Peyer's patch (tissue), 4 donors: ENCODE measurements at regions not wholly inside any gene's neighbourhood (a gene's known extent, or its start where the extent isn't known, plus 50 kb on each side); places are given as distances from the start of the nearest gene placed in this dataset.

Experiments used
- DNase-seq, 3 donors: peaks; one replicate each; pipeline ENCODE4 v3.0.0-alpha.2; 2017 to 2019
- H3K27ac ChIP-seq, 4 donors: fragments of 200-600 bp; sonication (generic); one replicate each; pipeline ENCODE4 v1.5.1; 2016 to 2019
- H3K27me3 ChIP-seq, 2 donors: fragments of 200-600 bp; sonication (generic); one replicate each; pipeline ENCODE4 v1.5.1; 2019
- H3K36me3 ChIP-seq, 3 donors: fragments of 200-600 bp; sonication (generic); one replicate each; pipeline ENCODE4 v1.5.1; 2016 to 2019
- H3K4me1 ChIP-seq, 4 donors: fragments of 200-600 bp; sonication (generic); one replicate each; pipeline ENCODE4 v1.5.1; 2016 to 2019
- H3K4me3 ChIP-seq, 4 donors: fragments of 200-600 bp; sonication (generic); 1 replicate in 3 of 4; 2 replicates in 1 of 4; pipeline ENCODE4 v1.5.1; 2016 to 2019; ENCODE audit warnings: mild to moderate bottlenecking in 1 of 4
- H3K9me3 ChIP-seq, 4 donors: fragments of 200-600 bp; sonication (generic); one replicate each; pipeline ENCODE4 v1.5.1; 2016 to 2019; ENCODE audit warnings: mild to moderate bottlenecking in 1 of 4
- POLR2A ChIP-seq, 2 donors: fragments of 450-650 bp; IDR thresholded peaks; one replicate each; pipeline ENCODE4 v1.5.1; 2017; ENCODE audit warnings: antibody characterized with exemption in 2 of 2, mild to moderate bottlenecking in 2 of 2, moderate library complexity in 2 of 2
- TF ChIP-seq, protein P1 (sequence below), 6 experiments: fragments of 450-650 bp in 4 of 6; fragments of 200-600 bp in 2 of 6; sonication (generic) in 1 of 6; IDR thresholded peaks; one replicate each; pipeline ENCODE4 v1.5.1; 2017 to 2019; ENCODE audit warnings: antibody characterized with exemption in 6 of 6, mild to moderate bottlenecking in 3 of 6, moderate library complexity in 1 of 6

DNA sequence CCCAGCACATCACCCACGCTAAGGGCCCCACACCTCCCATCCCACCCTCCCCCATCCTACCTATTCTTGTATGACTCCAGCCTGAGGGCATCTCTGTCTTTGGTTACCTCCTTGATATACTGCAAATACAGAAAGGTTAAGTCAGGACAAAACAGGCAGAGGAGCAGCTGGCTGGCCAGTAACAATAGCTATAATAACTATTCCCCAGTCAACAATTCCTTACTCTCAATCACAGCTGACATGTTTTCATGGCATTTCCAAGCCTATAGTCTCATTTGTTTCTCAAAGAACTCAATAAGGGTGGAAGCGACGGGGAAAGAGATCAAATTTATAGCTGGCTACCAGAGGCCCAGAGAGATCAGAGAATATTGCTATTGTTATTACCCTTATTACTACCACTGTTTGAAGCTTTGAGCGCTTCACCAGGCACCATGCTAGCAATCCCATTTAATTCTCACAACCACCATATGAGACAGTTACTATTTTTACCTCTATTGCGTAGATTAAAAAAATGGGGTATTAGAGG, 93.0 kb upstream of the C2CD4B start:
- Histone ChIP-seq H3K27ac (no peak overlapping the region), H3K9me3 (peaks cover 0 to 19% (median 3%) of the 10 kb centered on the region in 4 donors), H3K4me3 (no peak overlapping the region), H3K4me1 (no peaks in the 10 kb centered on the region), H3K36me3 (no peaks in the 10 kb centered on the region), H3K27me3 (no peaks in the 10 kb centered on the region)
- TF ChIP-seq POLR2A (IDR thresholded peaks at IDR 0.05), result no peak
- TF ChIP-seq, protein P1, sequence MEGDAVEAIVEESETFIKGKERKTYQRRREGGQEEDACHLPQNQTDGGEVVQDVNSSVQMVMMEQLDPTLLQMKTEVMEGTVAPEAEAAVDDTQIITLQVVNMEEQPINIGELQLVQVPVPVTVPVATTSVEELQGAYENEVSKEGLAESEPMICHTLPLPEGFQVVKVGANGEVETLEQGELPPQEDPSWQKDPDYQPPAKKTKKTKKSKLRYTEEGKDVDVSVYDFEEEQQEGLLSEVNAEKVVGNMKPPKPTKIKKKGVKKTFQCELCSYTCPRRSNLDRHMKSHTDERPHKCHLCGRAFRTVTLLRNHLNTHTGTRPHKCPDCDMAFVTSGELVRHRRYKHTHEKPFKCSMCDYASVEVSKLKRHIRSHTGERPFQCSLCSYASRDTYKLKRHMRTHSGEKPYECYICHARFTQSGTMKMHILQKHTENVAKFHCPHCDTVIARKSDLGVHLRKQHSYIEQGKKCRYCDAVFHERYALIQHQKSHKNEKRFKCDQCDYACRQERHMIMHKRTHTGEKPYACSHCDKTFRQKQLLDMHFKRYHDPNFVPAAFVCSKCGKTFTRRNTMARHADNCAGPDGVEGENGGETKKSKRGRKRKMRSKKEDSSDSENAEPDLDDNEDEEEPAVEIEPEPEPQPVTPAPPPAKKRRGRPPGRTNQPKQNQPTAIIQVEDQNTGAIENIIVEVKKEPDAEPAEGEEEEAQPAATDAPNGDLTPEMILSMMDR (IDR thresholded peaks at IDR 0.05), result no peak
- DNase-seq, result no peak

DNA sequence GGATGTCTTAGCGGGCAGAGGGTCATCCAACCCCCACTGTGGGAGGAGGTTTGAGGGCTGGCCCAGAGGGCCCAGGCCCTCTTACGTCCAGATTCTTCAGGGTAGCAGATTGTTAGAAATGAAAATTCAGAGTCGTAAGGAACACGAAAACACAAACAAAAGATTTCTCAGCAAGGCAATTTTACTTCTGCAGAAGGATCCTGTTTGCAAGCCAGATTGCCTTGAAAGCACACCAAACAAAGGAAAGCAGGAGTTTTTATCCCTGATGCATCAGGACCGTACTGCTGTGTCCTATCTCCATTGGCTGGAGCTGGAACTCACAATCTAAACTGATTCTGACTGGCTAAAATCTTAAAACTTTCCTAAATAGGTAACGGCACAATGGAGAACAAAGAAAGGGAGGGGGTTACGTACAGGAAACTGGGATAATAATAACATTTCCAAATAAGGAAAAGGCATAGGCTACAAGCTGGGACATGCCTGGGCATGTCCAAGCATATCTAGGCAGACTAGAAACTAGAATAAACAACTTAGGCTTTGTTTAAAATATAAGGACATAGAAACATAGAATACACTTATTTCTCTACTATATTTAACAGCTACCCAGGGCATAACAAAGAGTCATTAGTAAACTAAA, 97.3 kb upstream of the C2CD4B start:
- Histone ChIP-seq H3K9me3 (peaks cover 0 to 19% (median 3%) of the 10 kb centered on the region in 4 donors), H3K36me3 (no peaks in the 10 kb centered on the region), H3K27ac (no peak overlapping the region), H3K27me3 (no peaks in the 10 kb centered on the region), H3K4me3 (no peak overlapping the region), H3K4me1 (no peaks in the 10 kb centered on the region)
- TF ChIP-seq POLR2A (IDR thresholded peaks at IDR 0.05), result no peak
- TF ChIP-seq, protein P1 (IDR thresholded peaks at IDR 0.05), result no peak
- DNase-seq, result no peak

DNA sequence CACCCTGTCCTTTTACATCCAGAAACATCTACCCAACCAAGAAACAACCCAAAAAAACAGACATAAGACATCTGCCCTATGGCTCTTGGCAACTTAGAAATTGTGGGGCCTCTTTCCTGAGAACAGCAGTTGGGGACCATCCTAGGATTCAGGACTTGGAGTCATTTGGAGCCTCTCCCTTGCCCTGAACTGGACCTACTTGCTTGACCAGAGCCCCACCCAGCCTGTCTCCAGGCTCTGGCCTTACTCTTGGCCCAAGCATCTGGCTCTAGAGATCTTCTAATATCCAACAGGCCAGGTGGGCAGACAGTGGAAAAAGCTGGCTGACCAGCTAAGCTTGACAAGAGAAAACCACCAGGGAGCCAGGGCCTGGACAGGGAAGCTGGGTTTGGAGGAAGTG, 99.1 kb upstream of the C2CD4B start:
- no peak for DNase-seq
- Histone ChIP-seq H3K4me1 (no peaks in the 10 kb centered on the region), H3K9me3 (peaks cover 0 to 33% (median 3%) of the 10 kb centered on the region in 4 donors), H3K4me3 (no peak overlapping the region), H3K27ac (no peak overlapping the region), H3K27me3 (no peaks in the 10 kb centered on the region), H3K36me3 (no peaks in the 10 kb centered on the region)
- TF ChIP-seq, protein P1 (IDR thresholded peaks at IDR 0.05), result no peak
- TF ChIP-seq POLR2A (IDR thresholded peaks at IDR 0.05), result no peak

DNA sequence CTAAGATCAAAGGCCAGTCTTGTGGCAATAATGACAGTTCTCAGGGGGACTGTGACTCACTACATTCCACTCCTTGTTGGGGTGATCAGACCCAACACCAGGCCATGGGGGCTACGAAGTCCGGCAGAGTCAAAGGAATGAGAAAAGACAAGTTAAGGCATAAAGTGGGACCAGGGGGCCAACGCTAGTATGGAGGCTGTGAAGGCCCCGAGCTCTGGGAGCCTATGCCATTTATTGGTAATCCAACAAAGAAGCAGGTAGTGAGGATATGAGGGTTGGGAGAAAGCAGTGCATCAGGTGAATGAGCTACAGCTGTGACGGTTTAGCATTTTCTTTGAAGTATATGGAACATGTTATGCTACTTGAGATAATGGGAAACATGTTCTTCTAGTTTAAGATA, 104.4 kb upstream of the C2CD4B start:
- Histone ChIP-seq H3K27me3 (no peaks in the 10 kb centered on the region), H3K27ac (no peak overlapping the region), H3K4me1 (no peaks in the 10 kb centered on the region), H3K4me3 (no peak overlapping the region), H3K9me3 (peaks cover 0 to 31% (median 6%) of the 10 kb centered on the region in 4 donors), H3K36me3 (no peaks in the 10 kb centered on the region)
- no peak for DNase-seq
- TF ChIP-seq POLR2A (IDR thresholded peaks at IDR 0.05), result no peak
- TF ChIP-seq, protein P1 (IDR thresholded peaks at IDR 0.05), result no peak

DNA sequence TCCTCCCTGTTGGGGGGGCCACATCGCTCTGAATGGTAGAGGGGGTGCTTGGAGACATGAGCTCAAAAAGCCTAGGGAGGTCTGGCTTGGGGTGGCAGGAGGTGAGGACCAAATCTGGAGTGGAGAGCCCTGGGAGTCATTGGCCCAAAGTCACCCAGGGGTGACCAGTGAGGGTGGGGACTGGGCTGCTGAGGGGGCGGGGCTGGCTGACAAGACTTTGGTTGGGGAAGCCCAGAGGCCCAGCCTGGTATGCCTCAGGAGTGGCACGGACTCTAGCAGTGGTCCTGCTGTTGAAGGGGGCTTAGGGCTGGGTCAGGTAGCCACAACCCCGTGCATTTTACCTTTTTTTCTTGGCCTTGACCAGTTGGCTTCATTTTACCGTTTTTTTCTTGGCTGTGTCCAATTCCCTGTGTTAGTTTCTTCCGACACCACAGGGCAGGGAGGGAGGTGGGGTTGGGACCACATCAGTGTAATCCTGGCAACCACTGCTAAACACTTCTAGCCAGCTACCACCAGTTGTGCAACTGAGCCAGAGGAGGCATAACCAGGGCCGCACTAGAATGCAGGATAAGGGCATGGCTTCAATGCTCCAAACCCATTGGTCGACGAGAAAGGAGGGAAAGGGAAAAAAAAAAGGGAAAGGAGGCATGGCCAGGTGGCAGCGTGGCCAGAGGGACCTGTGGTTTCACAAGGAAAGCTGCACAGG, 105.3 kb upstream of the C2CD4B start:
- Histone ChIP-seq H3K9me3 (peaks cover 0 to 31% (median 6%) of the 10 kb centered on the region in 4 donors), H3K27me3 (no peaks in the 10 kb centered on the region), H3K4me1 (no peaks in the 10 kb centered on the region), H3K36me3 (no peaks in the 10 kb centered on the region), H3K27ac (no peak overlapping the region), H3K4me3 (no peak overlapping the region)
- TF ChIP-seq, protein P1 (IDR thresholded peaks at IDR 0.05), result no peak
- TF ChIP-seq POLR2A (IDR thresholded peaks at IDR 0.05), result no peak
- no peak for DNase-seq
